WTC11 (cell line): ENCODE measurements at regions not wholly inside any gene's neighbourhood (a gene's known extent, or its start where the extent isn't known, plus 50 kb on each side); places are given as distances from the start of the nearest gene placed in this dataset.

ENCODE experiments used
- ATAC-seq: fragments of 200-7000 bp; cut with Tn5 transposase; 2 replicates; pipeline ENCODE4 v1.10.0; 2021; ENCODE audit warnings: mild to moderate bottlenecking, moderate library complexity
- CTCF ChIA-PET: fragments of 300-600 bp; sonication (Branson Sonifier 250); formaldehyde crosslinking; loops from one replicate; lab custom pipeline; 2021; ENCODE audit warnings: antibody characterized with exemption; lab: Charles Lee
- POLR2A ChIA-PET: fragments of 350-600 bp; sonication (Branson Sonifier 250); formaldehyde crosslinking; loops from one replicate; lab custom pipeline; 2021; ENCODE audit warnings: antibody characterized with exemption; lab: Charles Lee
- DNase-seq: peaks from one replicate; pipeline ENCODE4 v3.0.0; 2021; ENCODE audit warnings: low spot score
- H3K27ac Mint-ChIP-seq: 2 replicates; pipeline ENCODE4 v1.8.0; 2021; ENCODE audit warnings: mixed read lengths
- H3K27me3 Mint-ChIP-seq: 2 replicates; pipeline ENCODE4 v1.8.0; 2021; ENCODE audit warnings: low read depth, mild to moderate bottlenecking, moderate library complexity, mixed read lengths
- H3K36me3 Mint-ChIP-seq: 2 replicates; pipeline ENCODE4 v1.8.0; 2021; ENCODE audit warnings: mixed read lengths
- H3K4me1 Mint-ChIP-seq: 2 replicates; pipeline ENCODE4 v1.8.0; 2022; ENCODE audit warnings: mixed read lengths
- H3K4me3 Mint-ChIP-seq: 2 replicates; pipeline ENCODE4 v1.8.0; 2021; ENCODE audit warnings: mild to moderate bottlenecking, moderate library complexity, mixed read lengths
- H3K9me3 Mint-ChIP-seq: 2 replicates; pipeline ENCODE4 v1.8.0; 2021; ENCODE audit warnings: mixed read lengths
- ATF3 ChIP-seq: sonication (generic); formaldehyde crosslinking; conservative IDR thresholded peaks from 2 replicates; pipeline ENCODE4 v1.8.1; 2022; ENCODE audit warnings: mild to moderate bottlenecking, missing genetic modification reagents
- CDX4 ChIP-seq: fragments of 250-450 bp; sonication (Bioruptor Pico); IDR thresholded peaks from 2 replicates; pipeline ENCODE4 v1.9.0; 2021; ENCODE audit warnings: moderate library complexity, mild to moderate bottlenecking, inconsistent platforms, borderline replicate concordance
- E2F4 ChIP-seq: sonication (generic); formaldehyde crosslinking; IDR thresholded peaks from 2 replicates; pipeline ENCODE4 v1.8.1; 2022; ENCODE audit warnings: low read depth, mild to moderate bottlenecking, moderate library complexity, missing genetic modification reagents, borderline replicate concordance
- E2F5 ChIP-seq: sonication (generic); formaldehyde crosslinking; IDR thresholded peaks from 2 replicates; pipeline ENCODE4 v1.8.1; 2022; ENCODE audit warnings: mild to moderate bottlenecking, moderate library complexity, missing genetic modification reagents
- EMX1 ChIP-seq: fragments of 250-450 bp; sonication (Bioruptor Pico); IDR thresholded peaks from 2 replicates; pipeline ENCODE4 v1.8.0; 2021; ENCODE audit warnings: mild to moderate bottlenecking
- ETV6 ChIP-seq: sonication (generic); formaldehyde crosslinking; IDR thresholded peaks from 2 replicates; pipeline ENCODE4 v1.8.1; 2022; ENCODE audit warnings: mild to moderate bottlenecking, missing genetic modification reagents
- FOXK1 ChIP-seq: sonication (generic); formaldehyde crosslinking; IDR thresholded peaks from 2 replicates; pipeline ENCODE4 v1.8.0; 2022; ENCODE audit warnings: mild to moderate bottlenecking, moderate library complexity, missing genetic modification reagents
- KAT7 ChIP-seq: sonication (generic); formaldehyde crosslinking; IDR thresholded peaks from 2 replicates; pipeline ENCODE4 v1.8.1; 2023; ENCODE audit warnings: missing genetic modification reagents, mild to moderate bottlenecking, borderline replicate concordance
- NFE2L1 ChIP-seq: sonication (generic); formaldehyde crosslinking; IDR thresholded peaks from 2 replicates; pipeline ENCODE4 v1.8.1; 2023; ENCODE audit warnings: missing genetic modification reagents
- NR2C2 ChIP-seq: sonication (generic); formaldehyde crosslinking; IDR thresholded peaks from 2 replicates; pipeline ENCODE4 v1.8.0; 2022; ENCODE audit warnings: mild to moderate bottlenecking, missing genetic modification reagents
- PREB ChIP-seq: sonication (generic); formaldehyde crosslinking; IDR thresholded peaks from 2 replicates; pipeline ENCODE4 v1.8.1; 2022; ENCODE audit warnings: mild to moderate bottlenecking, missing genetic modification reagents, moderate library complexity, borderline replicate concordance
- RELA ChIP-seq: sonication (generic); formaldehyde crosslinking; IDR thresholded peaks from 2 replicates; pipeline ENCODE4 v1.8.1; 2022; ENCODE audit warnings: missing genetic modification reagents, mild to moderate bottlenecking, borderline replicate concordance
- SMAD4 ChIP-seq: sonication (generic); formaldehyde crosslinking; IDR thresholded peaks from 2 replicates; pipeline ENCODE4 v1.8.0; 2022; ENCODE audit warnings: mild to moderate bottlenecking, missing genetic modification reagents
- TEAD1 ChIP-seq: sonication (generic); formaldehyde crosslinking; IDR thresholded peaks from 2 replicates; pipeline ENCODE4 v1.8.0; 2022; ENCODE audit warnings: mild to moderate bottlenecking, missing genetic modification reagents
- TP53 ChIP-seq: sonication (generic); formaldehyde crosslinking; IDR thresholded peaks from 2 replicates; pipeline ENCODE4 v1.8.1; 2023; ENCODE audit warnings: mild to moderate bottlenecking, missing genetic modification reagents
- USF1 ChIP-seq: sonication (generic); formaldehyde crosslinking; IDR thresholded peaks from 2 replicates; pipeline ENCODE4 v1.8.0; 2022; ENCODE audit warnings: mild to moderate bottlenecking, missing genetic modification reagents
- ZNF121 ChIP-seq: sonication (generic); formaldehyde crosslinking; IDR thresholded peaks from 2 replicates; pipeline ENCODE4 v1.8.0; 2023; ENCODE audit warnings: missing genetic modification reagents
- ZNF219 ChIP-seq: sonication (generic); formaldehyde crosslinking; IDR thresholded peaks from 2 replicates; pipeline ENCODE4 v1.8.0; 2023; ENCODE audit warnings: missing genetic modification reagents, mild to moderate bottlenecking, borderline replicate concordance
- TF ChIP-seq, protein P1 (sequence below): sonication (generic); formaldehyde crosslinking; IDR thresholded peaks from 2 replicates; pipeline ENCODE4 v1.8.1; 2022; ENCODE audit warnings: missing genetic modification reagents, borderline replicate concordance
- TF ChIP-seq, protein P2 (sequence below): sonication (generic); formaldehyde crosslinking; IDR thresholded peaks from 2 replicates; pipeline ENCODE4 v1.8.1; 2023; ENCODE audit warnings: mild to moderate bottlenecking, moderate library complexity, missing genetic modification reagents
- TF ChIP-seq, protein P3 (sequence below): fragments of 200-600 bp; IDR thresholded peaks from 2 replicates; pipeline ENCODE4 v1.8.0; 2022; ENCODE audit warnings: antibody characterized with exemption
- TF ChIP-seq, protein P4 (sequence below): fragments of 250-450 bp; sonication (Bioruptor Pico); conservative IDR thresholded peaks from 2 replicates; pipeline ENCODE4 v1.9.0; 2021; ENCODE audit warnings: mild to moderate bottlenecking

- TF ChIP-seq, protein P1, sequence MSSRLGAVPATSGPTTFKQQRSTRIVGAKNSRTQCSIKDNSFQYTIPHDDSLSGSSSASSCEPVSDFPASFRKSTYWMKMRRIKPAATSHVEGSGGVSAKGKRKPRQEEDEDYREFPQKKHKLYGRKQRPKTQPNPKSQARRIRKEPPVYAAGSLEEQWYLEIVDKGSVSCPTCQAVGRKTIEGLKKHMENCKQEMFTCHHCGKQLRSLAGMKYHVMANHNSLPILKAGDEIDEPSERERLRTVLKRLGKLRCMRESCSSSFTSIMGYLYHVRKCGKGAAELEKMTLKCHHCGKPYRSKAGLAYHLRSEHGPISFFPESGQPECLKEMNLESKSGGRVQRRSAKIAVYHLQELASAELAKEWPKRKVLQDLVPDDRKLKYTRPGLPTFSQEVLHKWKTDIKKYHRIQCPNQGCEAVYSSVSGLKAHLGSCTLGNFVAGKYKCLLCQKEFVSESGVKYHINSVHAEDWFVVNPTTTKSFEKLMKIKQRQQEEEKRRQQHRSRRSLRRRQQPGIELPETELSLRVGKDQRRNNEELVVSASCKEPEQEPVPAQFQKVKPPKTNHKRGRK (CRISPR knock-in tag), result no peak
- no peak for TF ChIP-seq NR2C2
- TF ChIP-seq NFE2L1 (CRISPR knock-in tag), result no peak
- TF ChIP-seq SMAD4 (CRISPR knock-in tag), result no peak
- TF ChIP-seq ATF3 (CRISPR knock-in tag), result no peak
- TF ChIP-seq E2F5 (CRISPR knock-in tag), result no peak
- no peak for TF ChIP-seq TP53
- TF ChIP-seq EMX1 (CRISPR knock-in tag), result no peak
- TF ChIP-seq, protein P2, sequence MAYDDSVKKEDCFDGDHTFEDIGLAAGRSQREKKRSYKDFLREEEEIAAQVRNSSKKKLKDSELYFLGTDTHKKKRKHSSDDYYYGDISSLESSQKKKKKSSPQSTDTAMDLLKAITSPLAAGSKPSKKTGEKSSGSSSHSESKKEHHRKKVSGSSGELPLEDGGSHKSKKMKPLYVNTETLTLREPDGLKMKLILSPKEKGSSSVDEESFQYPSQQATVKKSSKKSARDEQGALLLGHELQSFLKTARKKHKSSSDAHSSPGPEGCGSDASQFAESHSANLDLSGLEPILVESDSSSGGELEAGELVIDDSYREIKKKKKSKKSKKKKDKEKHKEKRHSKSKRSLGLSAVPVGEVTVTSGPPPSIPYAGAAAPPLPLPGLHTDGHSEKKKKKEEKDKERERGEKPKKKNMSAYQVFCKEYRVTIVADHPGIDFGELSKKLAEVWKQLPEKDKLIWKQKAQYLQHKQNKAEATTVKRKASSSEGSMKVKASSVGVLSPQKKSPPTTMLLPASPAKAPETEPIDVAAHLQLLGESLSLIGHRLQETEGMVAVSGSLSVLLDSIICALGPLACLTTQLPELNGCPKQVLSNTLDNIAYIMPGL, result no peak
- TF ChIP-seq CDX4 (CRISPR knock-in tag), result no peak
- no peak for TF ChIP-seq RELA (CRISPR knock-in tag)
Observed at GRCh38 chr4:36773467-36773866, 471.1 kb upstream of the NWD2 start (continued).

GRCh38 chr4:36775544-36775943 is 469.0 kb upstream of the NWD2 start:
- no peak overlapping the region for H3K27ac Mint-ChIP-seq
- DNase-seq, result no peak
- CTCF ChIA-PET, result interaction anchor here (0.7 kb wide), 1 partner anchor 94 kb away, joined by 3 read pairs; no protein-coding TSS in a partner anchor
- peaks cover 8% of the 10 kb centered on the region; the same call in 1 of the 2 replicates for H3K4me1 Mint-ChIP-seq
- peaks cover 4% of the 10 kb centered on the region; the same call in 1 of the 2 replicates for H3K9me3 Mint-ChIP-seq
- no peaks in the 10 kb centered on the region for H3K36me3 Mint-ChIP-seq
- H3K4me3 Mint-ChIP-seq, result no peak overlapping the region
- ATAC-seq, result no peak
- peaks cover 3% of the 10 kb centered on the region for H3K27me3 Mint-ChIP-seq
- POLR2A ChIA-PET, result no interaction called here
- no peak for TF ChIP-seq CDX4 (CRISPR knock-in tag)
- no peak for TF ChIP-seq ETV6
- TF ChIP-seq E2F5 (CRISPR knock-in tag), result no peak
- TF ChIP-seq ZNF121, result no peak
- no peak for TF ChIP-seq ZNF219 (CRISPR knock-in tag)
- no peak for TF ChIP-seq FOXK1 (CRISPR knock-in tag)
- TF ChIP-seq, protein P3, sequence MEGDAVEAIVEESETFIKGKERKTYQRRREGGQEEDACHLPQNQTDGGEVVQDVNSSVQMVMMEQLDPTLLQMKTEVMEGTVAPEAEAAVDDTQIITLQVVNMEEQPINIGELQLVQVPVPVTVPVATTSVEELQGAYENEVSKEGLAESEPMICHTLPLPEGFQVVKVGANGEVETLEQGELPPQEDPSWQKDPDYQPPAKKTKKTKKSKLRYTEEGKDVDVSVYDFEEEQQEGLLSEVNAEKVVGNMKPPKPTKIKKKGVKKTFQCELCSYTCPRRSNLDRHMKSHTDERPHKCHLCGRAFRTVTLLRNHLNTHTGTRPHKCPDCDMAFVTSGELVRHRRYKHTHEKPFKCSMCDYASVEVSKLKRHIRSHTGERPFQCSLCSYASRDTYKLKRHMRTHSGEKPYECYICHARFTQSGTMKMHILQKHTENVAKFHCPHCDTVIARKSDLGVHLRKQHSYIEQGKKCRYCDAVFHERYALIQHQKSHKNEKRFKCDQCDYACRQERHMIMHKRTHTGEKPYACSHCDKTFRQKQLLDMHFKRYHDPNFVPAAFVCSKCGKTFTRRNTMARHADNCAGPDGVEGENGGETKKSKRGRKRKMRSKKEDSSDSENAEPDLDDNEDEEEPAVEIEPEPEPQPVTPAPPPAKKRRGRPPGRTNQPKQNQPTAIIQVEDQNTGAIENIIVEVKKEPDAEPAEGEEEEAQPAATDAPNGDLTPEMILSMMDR, result no peak
- no peak for TF ChIP-seq KAT7 (CRISPR knock-in tag)
- no peak for TF ChIP-seq PREB (CRISPR knock-in tag)
- TF ChIP-seq TEAD1 (CRISPR knock-in tag), result no peak
- TF ChIP-seq USF1 (CRISPR knock-in tag), result no peak
- TF ChIP-seq E2F4 (CRISPR knock-in tag), result no peak
- TF ChIP-seq, protein P4, sequence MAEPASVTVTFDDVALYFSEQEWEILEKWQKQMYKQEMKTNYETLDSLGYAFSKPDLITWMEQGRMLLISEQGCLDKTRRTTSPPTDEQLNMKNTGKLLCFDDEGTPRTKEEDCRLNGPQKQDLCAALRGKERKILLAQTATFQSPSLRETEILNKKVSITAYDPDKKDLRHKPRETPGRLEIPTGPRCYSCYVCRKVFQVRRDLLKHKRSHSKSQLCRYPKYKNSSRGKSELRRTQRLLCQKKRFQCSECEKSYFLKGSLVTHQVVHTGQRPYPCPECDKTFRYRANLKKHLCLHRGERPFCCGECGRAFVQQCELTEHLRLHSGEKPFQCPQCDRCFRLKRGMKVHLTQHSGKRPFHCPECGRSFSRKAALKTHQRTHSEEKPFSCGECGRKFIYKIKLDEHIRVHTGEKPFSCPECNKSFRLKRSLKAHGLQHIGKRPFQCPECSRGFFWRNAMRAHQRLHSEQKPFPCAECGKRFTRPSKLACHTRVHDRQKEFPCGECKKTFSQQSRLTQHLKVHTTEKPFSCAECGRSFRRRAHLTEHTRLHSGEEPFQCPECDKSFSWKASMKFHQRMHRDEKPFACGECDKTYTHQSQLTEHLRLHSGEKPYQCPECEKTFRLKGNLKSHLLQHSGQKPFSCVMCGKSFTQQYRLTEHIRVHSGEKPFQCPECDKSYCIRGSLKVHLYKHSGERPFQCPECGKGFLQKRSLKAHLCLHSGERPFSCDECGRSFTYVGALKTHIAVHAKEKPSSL (CRISPR knock-in tag), result no peak
